ENCODE measurements at regions not wholly inside any gene's neighbourhood (a gene's known extent, or its start where the extent isn't known, plus 50 kb on each side); places are given as distances from the start of the nearest gene placed in this dataset.

GRCh38 chrX:39739585-39739984 lies 358.2 kb downstream of the BCOR start:
- Histone ChIP-seq H3K4me1 (ENCODE audit: low read depth, poor library complexity, severe bottlenecking) (no peaks in the 10 kb centered on the region), H3K36me3 (ENCODE audit: insufficient read depth) (no peaks in the 10 kb centered on the region), H4K20me1 (ENCODE audit: insufficient read depth) (no peaks in the 10 kb centered on the region), H3K27ac (no peak overlapping the region), H3K4me3 (IDR thresholded peaks at IDR 0.05; ENCODE audit: insufficient read depth, low read depth, low read length) (no peak overlapping the region), H3K79me2 (ENCODE audit: insufficient read depth, low read depth) (no peaks in the 10 kb centered on the region), H3K27me3 (ENCODE audit: insufficient read depth, low read depth) (no peaks in the 10 kb centered on the region), H2AFZ (ENCODE audit: low read depth) (no peak overlapping the region), H3K4me2 (no peak overlapping the region), H3K9ac (no peak overlapping the region)
- TF ChIP-seq, protein P1, sequence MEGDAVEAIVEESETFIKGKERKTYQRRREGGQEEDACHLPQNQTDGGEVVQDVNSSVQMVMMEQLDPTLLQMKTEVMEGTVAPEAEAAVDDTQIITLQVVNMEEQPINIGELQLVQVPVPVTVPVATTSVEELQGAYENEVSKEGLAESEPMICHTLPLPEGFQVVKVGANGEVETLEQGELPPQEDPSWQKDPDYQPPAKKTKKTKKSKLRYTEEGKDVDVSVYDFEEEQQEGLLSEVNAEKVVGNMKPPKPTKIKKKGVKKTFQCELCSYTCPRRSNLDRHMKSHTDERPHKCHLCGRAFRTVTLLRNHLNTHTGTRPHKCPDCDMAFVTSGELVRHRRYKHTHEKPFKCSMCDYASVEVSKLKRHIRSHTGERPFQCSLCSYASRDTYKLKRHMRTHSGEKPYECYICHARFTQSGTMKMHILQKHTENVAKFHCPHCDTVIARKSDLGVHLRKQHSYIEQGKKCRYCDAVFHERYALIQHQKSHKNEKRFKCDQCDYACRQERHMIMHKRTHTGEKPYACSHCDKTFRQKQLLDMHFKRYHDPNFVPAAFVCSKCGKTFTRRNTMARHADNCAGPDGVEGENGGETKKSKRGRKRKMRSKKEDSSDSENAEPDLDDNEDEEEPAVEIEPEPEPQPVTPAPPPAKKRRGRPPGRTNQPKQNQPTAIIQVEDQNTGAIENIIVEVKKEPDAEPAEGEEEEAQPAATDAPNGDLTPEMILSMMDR (conservative IDR thresholded peaks at IDR 0.05; ENCODE audit: low read depth, low read length), result no peak

- H3K9ac ChIP-seq, result no peak overlapping the region
- H2AFZ ChIP-seq (ENCODE audit: low read depth), result no peak overlapping the region
These were observed 357.7 kb downstream of the BCOR start for GRCh38 chrX:39740078-39740477.

GRCh38 chrX:39741904-39742303 lies 355.9 kb downstream of the BCOR start:
- TF ChIP-seq, protein P1 (conservative IDR thresholded peaks at IDR 0.05; ENCODE audit: low read depth, low read length), result no peak
- Histone ChIP-seq H3K4me2 (no peak overlapping the region), H3K9ac (no peak overlapping the region), H3K4me3 (IDR thresholded peaks at IDR 0.05; ENCODE audit: insufficient read depth, low read depth, low read length) (no peak overlapping the region), H3K4me1 (ENCODE audit: low read depth, poor library complexity, severe bottlenecking) (no peaks in the 10 kb centered on the region), H4K20me1 (ENCODE audit: insufficient read depth) (no peaks in the 10 kb centered on the region), H3K36me3 (ENCODE audit: insufficient read depth) (no peaks in the 10 kb centered on the region), H3K79me2 (ENCODE audit: insufficient read depth, low read depth) (no peaks in the 10 kb centered on the region), H2AFZ (ENCODE audit: low read depth) (no peak overlapping the region), H3K27me3 (ENCODE audit: insufficient read depth, low read depth) (no peaks in the 10 kb centered on the region), H3K27ac (no peak overlapping the region)

More at GRCh38 chrX:39740078-39740477, 357.7 kb downstream of the BCOR start:
- TF ChIP-seq, protein P1 (conservative IDR thresholded peaks at IDR 0.05; ENCODE audit: low read depth, low read length), result no peak
- Histone ChIP-seq H3K4me2 (no peak overlapping the region), H3K4me1 (ENCODE audit: low read depth, poor library complexity, severe bottlenecking) (no peaks in the 10 kb centered on the region), H4K20me1 (ENCODE audit: insufficient read depth) (no peaks in the 10 kb centered on the region), H3K4me3 (IDR thresholded peaks at IDR 0.05; ENCODE audit: insufficient read depth, low read depth, low read length) (no peak overlapping the region), H3K27me3 (ENCODE audit: insufficient read depth, low read depth) (no peaks in the 10 kb centered on the region), H3K27ac (no peak overlapping the region), H3K36me3 (ENCODE audit: insufficient read depth) (no peaks in the 10 kb centered on the region), H3K79me2 (ENCODE audit: insufficient read depth, low read depth) (no peaks in the 10 kb centered on the region)

- no peaks in the 10 kb centered on the region for H4K20me1 ChIP-seq (ENCODE audit: insufficient read depth)
- H3K79me2 ChIP-seq (ENCODE audit: insufficient read depth, low read depth), result no peaks in the 10 kb centered on the region
- H2AFZ ChIP-seq (ENCODE audit: low read depth), result no peak overlapping the region
- H3K27ac ChIP-seq, result no peak overlapping the region
- H3K4me2 ChIP-seq, result no peak overlapping the region
- TF ChIP-seq, protein P1 (conservative IDR thresholded peaks at IDR 0.05; ENCODE audit: low read depth, low read length), result no peak
- H3K9ac ChIP-seq, result no peak overlapping the region
- no peak overlapping the region for H3K4me3 ChIP-seq (IDR thresholded peaks at IDR 0.05; ENCODE audit: insufficient read depth, low read depth, low read length)
- no peaks in the 10 kb centered on the region for H3K4me1 ChIP-seq (ENCODE audit: low read depth, poor library complexity, severe bottlenecking)
- H3K36me3 ChIP-seq (ENCODE audit: insufficient read depth), result no peaks in the 10 kb centered on the region
- no peaks in the 10 kb centered on the region for H3K27me3 ChIP-seq (ENCODE audit: insufficient read depth, low read depth)
These were observed 351.9 kb downstream of the BCOR start for GRCh38 chrX:39745818-39746217.
